Panc1 (cell line): ENCODE measurements at regions not wholly inside any gene's neighbourhood (a gene's known extent, or its start where the extent isn't known, plus 50 kb on each side); places are given as distances from the start of the nearest gene placed in this dataset.

Source experiments
- POLR2AphosphoS5 ChIP-seq: IDR thresholded peaks from 2 replicates; pipeline ENCODE4 v1.6.1; 2012; ENCODE audit warnings: mild to moderate bottlenecking, low read depth, low read length, moderate library complexity
- SIN3A ChIP-seq: IDR thresholded peaks from 2 replicates; pipeline ENCODE4 v1.6.1; 2012; ENCODE audit warnings: low read depth, mild to moderate bottlenecking, low read length, moderate library complexity, borderline replicate concordance; ENCODE audit not compliant: insufficient read depth
- TCF7L2 ChIP-seq: IDR thresholded peaks from 2 replicates; pipeline ENCODE4 v1.6.1; 2011; ENCODE audit warnings: mild to moderate bottlenecking, low read depth, low read length, inconsistent platforms
- TF ChIP-seq, protein P1 (sequence below): fragments of 450-650 bp; IDR thresholded peaks from 2 replicates; pipeline ENCODE4 v1.5.1; 2017; ENCODE audit warnings: mild to moderate bottlenecking
- TF ChIP-seq, protein P2 (sequence below), 2 experiments: IDR thresholded peaks; 2 replicates each; pipeline ENCODE4 v1.6.1; 2011 to 2012; ENCODE audit warnings: low read depth in 2 of 2, control low read depth in 1 of 2, low read length in 1 of 2, mild to moderate bottlenecking in 1 of 2, moderate library complexity in 1 of 2; ENCODE audit not compliant: insufficient read depth in 1 of 2

DNA sequence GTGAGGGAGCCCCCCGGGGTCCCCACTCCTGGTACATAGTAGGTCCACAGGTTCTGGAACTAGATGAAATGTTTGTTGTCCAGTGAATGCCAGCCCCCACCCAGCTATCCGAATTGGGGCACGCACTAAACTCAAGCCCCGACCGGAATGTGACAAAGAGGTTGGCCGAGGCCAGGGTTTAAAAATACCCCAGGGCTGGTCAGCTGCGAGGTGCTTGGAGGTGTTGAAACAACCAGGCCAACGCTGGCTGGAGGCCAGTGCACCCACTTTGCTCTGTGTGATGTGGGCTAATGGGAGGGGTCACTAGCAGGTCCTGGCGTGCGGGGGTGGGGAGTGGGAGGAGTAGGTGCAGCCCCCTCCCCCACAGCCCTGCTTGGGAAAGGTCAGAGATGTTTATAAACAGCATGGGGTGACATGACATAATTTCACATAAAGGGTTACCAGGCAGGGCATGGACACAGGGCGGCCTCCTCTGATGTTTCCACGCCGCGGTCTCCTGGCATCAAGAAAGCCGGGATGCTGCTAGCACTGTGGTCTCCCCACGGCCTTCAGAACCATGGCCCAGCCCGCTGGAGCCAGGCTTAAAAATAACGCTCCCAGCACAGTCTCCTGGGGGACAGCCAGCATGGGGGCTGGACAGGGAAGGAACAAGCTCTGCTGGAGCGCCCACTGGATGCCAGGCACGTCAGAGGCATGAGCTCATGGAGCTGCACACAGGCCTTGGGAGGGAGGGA, 111.2 kb upstream of the PTPN1 start:
- TF ChIP-seq, protein P1, sequence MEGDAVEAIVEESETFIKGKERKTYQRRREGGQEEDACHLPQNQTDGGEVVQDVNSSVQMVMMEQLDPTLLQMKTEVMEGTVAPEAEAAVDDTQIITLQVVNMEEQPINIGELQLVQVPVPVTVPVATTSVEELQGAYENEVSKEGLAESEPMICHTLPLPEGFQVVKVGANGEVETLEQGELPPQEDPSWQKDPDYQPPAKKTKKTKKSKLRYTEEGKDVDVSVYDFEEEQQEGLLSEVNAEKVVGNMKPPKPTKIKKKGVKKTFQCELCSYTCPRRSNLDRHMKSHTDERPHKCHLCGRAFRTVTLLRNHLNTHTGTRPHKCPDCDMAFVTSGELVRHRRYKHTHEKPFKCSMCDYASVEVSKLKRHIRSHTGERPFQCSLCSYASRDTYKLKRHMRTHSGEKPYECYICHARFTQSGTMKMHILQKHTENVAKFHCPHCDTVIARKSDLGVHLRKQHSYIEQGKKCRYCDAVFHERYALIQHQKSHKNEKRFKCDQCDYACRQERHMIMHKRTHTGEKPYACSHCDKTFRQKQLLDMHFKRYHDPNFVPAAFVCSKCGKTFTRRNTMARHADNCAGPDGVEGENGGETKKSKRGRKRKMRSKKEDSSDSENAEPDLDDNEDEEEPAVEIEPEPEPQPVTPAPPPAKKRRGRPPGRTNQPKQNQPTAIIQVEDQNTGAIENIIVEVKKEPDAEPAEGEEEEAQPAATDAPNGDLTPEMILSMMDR = no peak
- TF ChIP-seq POLR2AphosphoS5 = no peak
- no peak for TF ChIP-seq TCF7L2
- no peak for TF ChIP-seq SIN3A
- TF ChIP-seq, protein P2, sequence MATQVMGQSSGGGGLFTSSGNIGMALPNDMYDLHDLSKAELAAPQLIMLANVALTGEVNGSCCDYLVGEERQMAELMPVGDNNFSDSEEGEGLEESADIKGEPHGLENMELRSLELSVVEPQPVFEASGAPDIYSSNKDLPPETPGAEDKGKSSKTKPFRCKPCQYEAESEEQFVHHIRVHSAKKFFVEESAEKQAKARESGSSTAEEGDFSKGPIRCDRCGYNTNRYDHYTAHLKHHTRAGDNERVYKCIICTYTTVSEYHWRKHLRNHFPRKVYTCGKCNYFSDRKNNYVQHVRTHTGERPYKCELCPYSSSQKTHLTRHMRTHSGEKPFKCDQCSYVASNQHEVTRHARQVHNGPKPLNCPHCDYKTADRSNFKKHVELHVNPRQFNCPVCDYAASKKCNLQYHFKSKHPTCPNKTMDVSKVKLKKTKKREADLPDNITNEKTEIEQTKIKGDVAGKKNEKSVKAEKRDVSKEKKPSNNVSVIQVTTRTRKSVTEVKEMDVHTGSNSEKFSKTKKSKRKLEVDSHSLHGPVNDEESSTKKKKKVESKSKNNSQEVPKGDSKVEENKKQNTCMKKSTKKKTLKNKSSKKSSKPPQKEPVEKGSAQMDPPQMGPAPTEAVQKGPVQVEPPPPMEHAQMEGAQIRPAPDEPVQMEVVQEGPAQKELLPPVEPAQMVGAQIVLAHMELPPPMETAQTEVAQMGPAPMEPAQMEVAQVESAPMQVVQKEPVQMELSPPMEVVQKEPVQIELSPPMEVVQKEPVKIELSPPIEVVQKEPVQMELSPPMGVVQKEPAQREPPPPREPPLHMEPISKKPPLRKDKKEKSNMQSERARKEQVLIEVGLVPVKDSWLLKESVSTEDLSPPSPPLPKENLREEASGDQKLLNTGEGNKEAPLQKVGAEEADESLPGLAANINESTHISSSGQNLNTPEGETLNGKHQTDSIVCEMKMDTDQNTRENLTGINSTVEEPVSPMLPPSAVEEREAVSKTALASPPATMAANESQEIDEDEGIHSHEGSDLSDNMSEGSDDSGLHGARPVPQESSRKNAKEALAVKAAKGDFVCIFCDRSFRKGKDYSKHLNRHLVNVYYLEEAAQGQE (IDR thresholded peaks at IDR 0.05; ENCODE audit: insufficient read depth in 1 of 2, low read depth in 2 of 2, low read length in 1 of 2) = no peak
